Sciatic nerve (tissue), 2 donors: ENCODE measurements at regions not wholly inside any gene's neighbourhood (a gene's known extent, or its start where the extent isn't known, plus 50 kb on each side); places are given as distances from the start of the nearest gene placed in this dataset.
"Not testable (repeated sequence)": the region's sequence is repeated elsewhere in the genome, so short reads cannot be mapped to it uniquely, and the experiment has no call there.

ENCODE experiments used
- ATAC-seq: fragments of 200-7000 bp; cut with Tn5 transposase; one replicate; pipeline ENCODE4 v1.9.1; 2020; ENCODE audit warnings: mild to moderate bottlenecking, moderate library complexity
- DNase-seq: peaks from one replicate; pipeline ENCODE4 v3.0.0-alpha.2; 2020; ENCODE audit warnings: low spot score
- intact Hi-C: fragments of 100-400 bp; cut with DNase I; formaldehyde crosslinking; loops from one replicate; pipeline ENCODE4 v1.14.2; 2022
- donor health status: DM: no; HTN: no; CAD: no.
- donor health status: DM: no; HTN: no; CAD: no.

DNA sequence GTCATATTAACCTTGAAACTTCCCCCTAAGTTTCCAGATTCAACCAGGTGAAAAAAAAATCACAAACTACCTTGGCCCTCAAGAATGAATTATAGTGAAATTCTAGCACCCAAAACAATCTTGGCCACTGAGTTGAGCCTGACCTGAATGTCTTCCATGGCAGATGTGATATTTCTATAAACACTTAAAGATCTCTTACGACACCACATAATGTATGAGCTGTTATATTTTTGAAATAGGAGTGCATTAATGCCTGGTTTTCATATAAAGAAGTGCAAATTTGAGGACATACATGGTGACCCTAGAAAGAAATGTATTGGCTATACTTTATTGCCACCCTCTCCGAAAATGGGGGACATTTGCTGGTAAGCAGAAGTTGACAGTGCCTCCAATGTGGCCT lies 584.1 kb upstream of the KCND2 start:
- intact Hi-C loops: no loop called here
- DNase-seq (no peak), ATAC-seq (no peak)

DNA sequence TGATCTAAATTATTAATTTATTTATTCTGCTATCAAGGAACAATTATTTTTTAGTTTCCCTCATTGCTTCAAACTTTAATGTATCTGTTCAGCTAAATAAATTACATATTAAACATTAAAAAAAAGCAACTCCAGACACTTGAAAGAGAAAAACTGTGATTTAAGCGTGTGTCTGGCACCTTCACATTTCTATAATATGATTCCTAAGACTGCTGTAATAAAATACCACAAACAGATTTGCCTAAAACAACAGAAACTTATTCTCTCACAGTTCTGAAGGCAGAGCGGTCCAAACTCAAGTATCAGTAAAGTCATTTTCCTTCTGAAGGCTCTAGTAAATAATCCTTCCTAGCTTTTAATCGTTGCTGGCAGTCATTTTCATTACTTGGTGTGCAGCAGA lies 580.4 kb upstream of the KCND2 start:
- intact Hi-C loops: no loop called here
- DNase-seq: no peak
- ATAC-seq: no peak

DNA sequence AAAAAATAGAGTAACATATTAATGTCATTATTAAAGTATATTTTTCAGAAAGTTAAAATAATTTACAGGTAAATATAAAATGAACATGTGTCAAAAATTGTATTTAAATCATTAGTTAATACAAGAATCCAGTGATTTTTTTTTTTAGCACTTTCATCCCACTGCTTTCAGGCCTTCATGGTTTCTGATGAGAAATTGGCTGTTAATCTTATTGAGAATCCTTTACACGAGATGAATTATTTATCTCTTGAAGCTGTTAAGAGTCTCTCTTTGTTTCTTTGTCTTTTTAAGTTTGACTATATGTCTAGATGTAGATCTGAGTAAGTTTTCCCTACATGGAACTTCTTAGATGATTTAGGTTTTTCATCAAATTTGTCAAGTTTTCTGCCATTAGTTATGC lies 578.5 kb upstream of the KCND2 start:
- ATAC-seq (no peak), DNase-seq (no peak)
- intact Hi-C loops: no loop called here

DNA sequence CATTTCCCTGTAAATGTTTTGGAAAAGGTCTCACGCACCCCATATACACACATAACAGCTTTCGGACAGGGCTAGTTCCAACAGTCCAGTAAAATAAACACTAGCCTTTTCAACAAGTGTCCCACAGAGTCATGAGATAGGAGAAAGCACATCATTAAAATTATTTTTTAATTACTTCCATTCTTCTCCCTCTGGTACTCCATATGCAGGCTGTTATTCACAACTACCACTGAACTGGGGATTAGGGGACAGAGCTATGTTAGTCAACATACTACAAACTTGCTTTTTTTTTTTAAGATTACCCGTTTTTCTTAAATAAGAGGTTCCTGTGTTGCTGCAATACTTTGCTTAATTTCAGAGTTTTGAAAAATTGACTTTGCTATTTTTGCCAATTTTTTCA lies 576.6 kb upstream of the KCND2 start:
- DNase-seq (no peak), ATAC-seq (no peak)
- intact Hi-C loops: no loop called here

DNA sequence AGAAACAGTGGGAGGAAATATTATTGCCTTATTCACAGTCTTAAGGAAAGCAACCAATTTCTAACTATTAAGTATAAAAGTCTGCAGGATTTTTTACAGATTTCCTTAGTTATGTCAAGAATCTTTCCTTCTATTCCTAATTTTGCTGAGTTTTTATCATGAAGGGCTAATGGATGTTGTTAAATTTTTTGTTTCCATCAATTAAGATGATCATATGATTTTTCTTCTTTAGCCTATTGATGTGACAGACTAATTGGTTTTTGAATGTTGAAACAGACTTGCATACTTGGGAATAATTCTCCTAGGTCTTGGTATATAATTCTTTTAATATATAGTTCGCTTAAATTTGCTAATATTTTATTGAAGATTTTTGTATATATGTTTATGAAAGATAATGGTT lies 569.1 kb upstream of the KCND2 start:
- DNase-seq (no peak), ATAC-seq (no peak)
- intact Hi-C loops: no loop called here

DNA sequence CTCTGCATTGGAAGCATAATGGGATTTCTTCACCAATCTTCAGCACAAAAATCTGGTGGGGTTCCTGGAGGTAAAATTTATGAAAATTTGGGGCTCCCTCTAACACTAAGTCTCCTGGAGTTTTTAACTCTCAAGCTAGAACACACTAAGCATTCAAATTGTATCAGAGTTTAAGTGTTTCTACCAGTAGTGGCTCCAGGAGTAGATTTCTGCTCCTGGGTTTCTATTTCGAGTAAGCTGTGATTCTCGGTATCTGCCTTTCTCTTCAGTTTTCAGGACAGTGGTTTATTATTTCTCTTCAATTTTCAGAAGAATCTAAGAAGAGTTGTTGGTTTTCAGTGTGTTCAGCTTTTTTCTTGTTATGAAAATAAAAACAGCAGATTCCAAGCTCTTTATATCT lies 566.4 kb upstream of the KCND2 start:
- intact Hi-C loops: no loop called here
- ATAC-seq (no peak), DNase-seq (no peak)

DNA sequence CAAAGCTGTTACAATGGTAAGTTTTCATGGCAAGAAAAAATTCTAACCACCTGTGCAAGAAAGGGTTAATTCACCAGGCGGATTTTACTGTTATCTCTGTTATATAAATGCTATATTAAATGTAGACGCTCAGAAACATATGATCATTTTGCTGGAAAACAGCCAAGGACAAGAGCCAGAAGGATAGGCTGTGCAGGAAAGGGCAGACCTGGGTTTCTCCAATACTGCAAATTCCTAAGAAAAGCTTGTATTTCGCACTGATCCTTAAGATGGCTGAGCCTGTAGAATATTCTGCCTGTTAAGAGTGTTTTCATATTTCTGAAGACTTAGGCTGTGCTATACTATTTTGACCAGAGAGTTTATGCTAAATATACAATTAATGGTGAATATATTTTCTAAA lies 564.1 kb upstream of the KCND2 start:
- ATAC-seq: no peak
- intact Hi-C loops: no loop called here
- no peak for DNase-seq

DNA sequence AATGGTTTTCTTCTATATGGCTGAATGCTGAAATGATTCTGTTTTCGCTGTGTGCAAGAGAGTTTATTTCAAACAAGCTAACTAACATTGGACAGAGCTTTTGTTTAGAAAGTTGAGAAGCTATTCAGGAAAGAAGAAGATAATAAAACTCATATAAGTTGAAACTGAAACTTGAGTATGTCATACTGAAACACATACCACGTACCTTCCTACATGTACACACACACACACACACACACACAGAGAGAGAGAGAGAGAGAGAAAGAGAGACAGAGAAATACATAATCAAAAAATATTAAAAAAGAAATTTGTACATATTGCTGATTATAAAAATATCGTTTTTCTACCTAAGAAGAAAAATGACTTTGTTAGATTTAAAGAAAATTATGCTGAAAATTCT lies 561.9 kb upstream of the KCND2 start:
- intact Hi-C loops: no loop called here
- DNase-seq (no peak), ATAC-seq (no peak)

DNA sequence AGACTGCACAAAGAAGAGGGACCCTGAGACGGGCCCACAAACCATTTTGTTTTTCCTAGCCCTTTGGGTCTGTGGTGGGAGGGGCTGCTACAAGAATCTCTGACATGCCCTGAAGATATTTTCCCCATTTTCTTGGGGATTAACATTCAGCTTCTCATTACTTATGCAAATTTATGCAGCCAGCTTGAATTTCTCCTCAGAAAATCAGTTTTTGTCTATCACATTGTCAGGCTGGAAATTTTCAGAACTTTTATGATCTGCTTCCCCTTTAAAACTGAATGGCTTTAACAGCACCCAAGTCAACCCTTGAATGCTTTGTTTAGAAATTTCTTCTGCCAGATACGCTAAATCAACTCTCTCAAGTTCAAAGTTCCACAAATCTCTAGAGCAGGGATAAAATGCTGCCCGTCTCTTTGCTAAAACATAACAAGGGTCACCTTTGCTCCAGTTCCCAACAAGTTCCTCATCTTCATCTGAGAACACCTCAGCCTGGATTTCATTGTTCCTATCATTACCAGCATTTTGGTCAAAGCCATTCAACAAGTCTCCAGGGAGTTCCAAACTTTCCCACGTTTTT lies 560.0 kb upstream of the KCND2 start:
- no peak for ATAC-seq
- intact Hi-C loops: no loop called here
- no peak for DNase-seq

DNA sequence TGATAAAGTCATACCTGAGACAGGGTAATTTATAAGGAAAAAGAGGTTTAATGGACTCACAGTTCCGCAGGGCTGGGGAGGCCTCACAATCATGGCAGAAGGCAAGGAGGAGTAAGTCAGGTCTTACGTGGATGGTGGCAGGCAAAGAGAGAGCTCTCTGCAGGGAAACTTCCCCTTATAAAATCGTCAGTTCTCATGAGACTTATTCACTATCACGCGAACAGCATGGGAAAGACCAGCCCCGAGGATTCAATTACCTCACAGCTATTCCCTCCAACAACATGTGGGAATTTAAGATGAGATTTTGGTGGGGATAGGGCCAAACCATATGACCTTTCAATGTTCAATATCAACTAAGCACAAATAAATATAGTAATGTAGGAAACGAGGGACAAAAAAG lies 559.4 kb upstream of the KCND2 start:
- intact Hi-C loops: no loop called here
- DNase-seq (no peak), ATAC-seq (no peak)

DNA sequence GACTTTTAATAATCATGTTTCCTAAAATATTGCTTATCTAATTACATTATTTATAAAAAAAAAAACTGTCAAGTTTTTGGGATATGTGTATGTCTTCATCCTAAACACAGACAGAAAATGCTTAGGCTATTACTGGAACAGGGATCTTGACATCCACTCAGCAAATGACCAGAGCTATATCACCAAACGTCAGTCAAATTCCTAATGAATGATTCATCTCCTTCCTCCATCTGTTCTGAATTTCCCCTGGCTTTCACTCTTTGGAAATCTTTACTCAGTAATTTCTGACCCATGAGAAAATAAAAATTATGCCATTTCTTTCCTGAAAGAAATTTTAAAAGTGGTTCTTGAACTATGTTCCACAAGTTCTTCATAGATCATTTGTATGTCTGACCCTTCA lies 552.4 kb upstream of the KCND2 start:
- no peak for ATAC-seq
- no peak for DNase-seq
- intact Hi-C loops: no loop called here

DNA sequence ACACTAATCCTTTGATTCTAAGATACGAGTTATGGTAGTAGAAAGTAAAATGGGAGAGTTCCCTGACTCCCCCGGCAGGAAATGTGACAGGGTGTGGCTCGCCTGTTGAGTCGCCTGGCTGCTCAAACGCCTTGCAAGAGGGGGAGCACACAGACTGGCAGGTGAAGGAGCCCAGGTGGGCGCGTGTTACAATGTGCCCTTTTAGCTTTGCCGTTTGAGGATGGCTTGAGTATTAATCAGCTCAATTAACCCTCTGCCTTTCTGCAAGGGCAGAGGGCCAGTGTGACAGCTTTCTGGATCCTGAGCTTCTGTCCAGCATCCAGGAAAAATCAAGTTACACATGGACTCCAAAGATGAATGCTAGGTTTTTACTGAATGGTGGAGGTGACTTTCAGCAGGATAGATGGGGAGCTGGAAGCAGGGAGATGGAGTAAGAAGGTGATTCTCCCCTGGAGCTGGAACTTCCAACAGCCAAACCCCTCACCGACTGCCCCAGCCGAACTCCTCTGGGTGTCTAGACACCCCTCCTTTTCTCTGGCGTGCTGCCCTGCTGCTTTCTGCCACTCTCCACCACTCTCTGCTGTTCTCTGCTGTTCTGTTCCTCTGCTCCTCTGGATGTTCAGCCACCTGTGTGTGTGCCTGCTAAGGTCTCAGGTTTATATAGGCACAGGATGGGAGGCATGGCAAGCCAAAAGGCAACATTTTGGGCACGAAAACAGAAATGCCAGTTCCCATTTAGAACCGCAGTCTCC lies 548.8 kb upstream of the KCND2 start:
- intact Hi-C loops: no loop called here
- ATAC-seq (no peak), DNase-seq (no peak)

DNA sequence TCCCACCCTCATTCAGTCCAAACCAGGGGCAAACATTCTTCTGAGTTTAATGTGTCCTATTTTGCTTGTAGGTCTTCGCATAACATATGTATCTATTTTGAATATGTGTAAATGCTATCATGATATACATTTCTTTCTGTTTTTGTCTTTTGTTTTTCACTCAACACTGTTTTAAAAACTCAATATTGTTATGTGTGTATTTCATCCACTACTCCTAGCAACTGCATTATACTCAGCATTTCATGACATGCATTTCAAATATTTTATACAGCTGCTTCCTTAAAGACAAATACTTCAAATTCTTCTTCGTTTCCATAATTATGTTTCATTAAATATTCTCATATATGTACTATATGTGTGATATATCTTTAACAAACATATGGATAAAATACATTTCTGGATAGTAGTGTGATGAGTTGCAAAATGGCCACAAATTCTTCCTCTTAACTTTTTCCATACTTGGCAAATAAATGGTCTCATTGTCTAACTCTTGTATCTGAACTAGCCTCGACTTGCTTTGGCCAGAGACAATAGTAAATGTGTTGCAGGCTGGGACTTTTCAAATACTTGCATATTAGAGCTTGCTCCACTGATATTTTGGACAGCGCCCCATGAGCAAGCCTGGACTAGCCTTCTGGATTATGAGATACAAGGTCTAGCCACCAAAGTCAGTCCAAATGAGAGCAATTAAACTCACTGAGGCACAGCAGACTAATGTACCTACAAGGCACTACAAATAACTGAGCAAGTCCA lies 539.7 kb upstream of the KCND2 start:
- DNase-seq (no peak), ATAC-seq (no peak)
- intact Hi-C loops: no loop called here

DNA sequence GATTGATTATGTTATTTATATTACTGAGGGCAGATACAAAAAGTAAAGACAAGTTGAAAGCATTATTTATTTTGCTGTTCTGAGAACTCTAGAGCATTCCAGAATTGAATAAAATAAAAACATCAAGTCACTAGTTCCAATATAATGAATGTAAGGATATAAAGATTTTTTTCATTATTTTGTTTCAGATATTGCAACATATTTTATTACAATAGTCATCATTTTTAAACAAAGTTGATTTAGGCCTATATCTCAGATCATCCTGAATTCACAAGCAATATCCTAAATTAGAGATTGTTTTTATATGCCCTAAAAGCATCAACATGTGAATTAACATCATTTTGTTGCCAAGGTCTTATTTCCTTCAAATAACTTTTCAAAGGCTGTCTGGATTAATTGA lies 535.6 kb upstream of the KCND2 start:
- DNase-seq: no peak
- no peak for ATAC-seq
- intact Hi-C loops: no loop called here

DNA sequence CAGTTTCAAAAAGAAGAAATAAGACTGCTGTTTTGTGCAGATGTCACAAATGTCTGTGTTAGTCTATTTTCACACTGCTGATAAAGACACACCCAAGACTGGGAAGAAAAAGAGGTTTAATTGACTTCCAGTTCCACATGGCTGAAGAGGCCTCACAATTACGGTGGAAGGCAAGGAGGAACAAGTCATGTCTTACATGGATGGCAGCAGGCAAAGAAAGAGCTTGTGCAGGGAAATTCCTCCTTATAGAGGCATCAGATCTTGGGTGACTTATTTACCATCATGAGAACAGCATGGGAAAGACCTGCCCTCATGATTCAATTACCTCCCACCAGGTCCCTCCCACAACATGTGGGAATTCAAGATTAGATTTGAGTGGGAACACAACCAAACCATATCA lies 527.7 kb upstream of the KCND2 start:
- DNase-seq, ATAC-seq, intact Hi-C loops: not testable (repeated sequence)

DNA sequence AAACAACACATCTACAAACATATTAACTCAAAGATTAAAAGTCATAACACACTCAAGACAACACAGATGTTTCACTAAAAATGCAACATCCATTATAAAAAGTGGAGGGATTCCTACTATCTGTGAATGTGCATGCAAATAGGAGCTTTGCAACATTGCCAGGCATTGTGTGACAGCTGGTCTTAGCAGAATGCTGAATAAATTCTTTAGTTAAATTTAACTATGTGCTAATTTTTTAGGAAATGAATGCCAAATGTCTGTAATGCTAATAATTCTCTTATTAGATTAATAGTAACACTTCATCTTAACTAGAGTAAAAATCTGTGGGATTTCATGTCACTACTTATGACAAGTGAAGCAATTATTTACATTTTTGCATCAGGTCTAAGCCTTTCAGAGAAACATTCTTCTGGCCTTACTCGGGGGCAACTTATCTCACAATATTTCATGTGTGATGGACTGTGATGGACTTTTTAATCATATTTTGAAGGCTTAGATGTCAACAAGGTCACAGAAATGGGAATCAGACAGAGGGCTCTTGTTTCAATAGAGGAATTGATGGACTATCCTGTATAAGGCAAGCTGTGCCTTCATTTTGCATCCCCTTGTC lies 524.6 kb upstream of the KCND2 start:
- DNase-seq: no peak
- intact Hi-C loops: no loop called here
- ATAC-seq: no peak

DNA sequence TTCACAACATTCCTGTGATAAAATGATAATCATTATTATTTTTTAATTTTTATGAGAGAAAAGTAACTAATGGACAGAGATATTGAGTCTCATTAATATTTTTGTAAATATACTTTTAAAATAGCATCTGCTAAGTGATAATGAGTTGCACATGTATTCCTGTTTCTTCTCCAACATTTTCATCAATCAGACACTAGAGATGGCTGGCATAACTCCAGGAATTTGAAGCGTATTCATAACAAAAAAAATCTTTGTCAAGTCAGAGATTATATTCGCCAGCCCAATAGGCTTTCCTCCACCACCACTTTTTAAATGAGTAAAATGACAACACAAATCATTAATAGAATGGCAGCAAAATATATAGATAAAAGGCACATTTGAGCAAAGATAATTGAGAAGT lies 524.0 kb upstream of the KCND2 start:
- no peak for ATAC-seq
- DNase-seq: no peak
- intact Hi-C loops: no loop called here

DNA sequence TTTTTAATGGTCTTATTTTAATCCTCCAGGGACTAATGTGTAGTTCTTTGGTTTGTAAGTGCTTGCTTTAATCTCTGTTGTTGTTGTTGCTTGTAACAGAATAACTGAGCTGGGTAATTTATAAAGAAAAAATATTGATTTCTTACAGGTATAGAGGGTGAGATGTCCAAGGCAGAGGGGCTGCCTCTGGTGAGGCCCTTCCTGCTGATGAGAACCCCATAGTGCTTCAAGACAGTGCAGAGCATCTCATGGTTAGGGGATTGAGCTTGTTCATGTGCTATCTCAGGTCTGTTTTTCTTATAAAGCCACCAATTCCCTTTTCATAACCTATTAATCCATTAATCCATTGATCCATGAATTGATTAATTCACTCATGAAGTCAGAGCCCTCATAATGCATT lies 516.3 kb upstream of the KCND2 start:
- ATAC-seq (no peak), DNase-seq (no peak)
- intact Hi-C loops: no loop called here

DNA sequence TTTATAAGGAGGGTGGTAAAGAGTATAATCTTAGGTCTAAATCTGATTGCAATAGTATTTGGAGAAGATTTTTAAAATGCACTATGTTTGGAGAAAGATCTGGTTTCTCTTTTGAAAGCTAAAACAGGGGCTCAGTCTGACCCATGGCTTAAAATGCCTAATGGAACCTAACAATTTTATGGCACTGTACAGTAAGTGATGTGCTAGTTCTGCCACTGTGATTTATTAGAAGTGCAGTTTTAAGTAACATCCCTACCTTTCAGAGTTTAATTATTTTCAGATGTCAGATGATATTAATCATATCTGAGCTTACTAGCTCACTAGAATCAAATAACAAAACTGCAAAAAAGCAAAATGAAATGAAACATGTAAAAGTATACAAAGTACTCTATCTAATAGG lies 514.7 kb upstream of the KCND2 start:
- ATAC-seq: no peak
- DNase-seq: no peak
- intact Hi-C loops: no loop called here

DNA sequence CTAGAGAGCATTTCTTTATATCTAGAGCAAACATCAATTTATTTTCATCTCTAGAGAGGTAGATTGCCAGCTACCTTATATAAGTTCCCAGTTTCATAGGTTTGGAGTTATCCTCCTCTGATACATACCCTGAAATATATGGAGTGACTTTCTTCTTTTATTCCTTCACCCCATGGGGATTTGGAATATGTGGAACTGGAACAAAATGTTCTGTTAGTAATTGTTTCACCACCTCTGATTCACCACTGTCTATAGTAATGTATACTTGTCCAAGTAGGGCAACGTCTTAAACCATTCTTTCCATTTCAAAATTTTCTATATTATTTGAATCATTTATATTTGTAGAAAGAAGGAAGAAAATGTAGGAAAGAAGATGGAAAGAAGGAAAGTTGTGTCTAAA lies 511.2 kb upstream of the KCND2 start:
- intact Hi-C loops: no loop called here
- DNase-seq: no peak
- ATAC-seq: no peak
